EH (cell line): ENCODE measurements at regions not wholly inside any gene's neighbourhood (a gene's known extent, or its start where the extent isn't known, plus 50 kb on each side); places are given as distances from the start of the nearest gene placed in this dataset.
"Not testable (repeated sequence)": the region's sequence is repeated elsewhere in the genome, so short reads cannot be mapped to it uniquely, and the experiment has no call there.

Experiments
- DNase-seq: peaks from one replicate; pipeline ENCODE4 v3.0.0-alpha.2; 2015; ENCODE audit warnings: low read depth

- DNase-seq = no peak
These were observed 275.6 kb downstream of the CETN3 start for GRCh38 chr5:90133941-90134340.

- DNase-seq = no peak
These were observed 278.0 kb downstream of the CETN3 start for GRCh38 chr5:90131383-90132133.

GRCh38 chr5:90128551-90128950 lies 281.0 kb downstream of the CETN3 start:
- DNase-seq = no peak

- DNase-seq = no peak
These were observed 290.0 kb downstream of the CETN3 start for GRCh38 chr5:90119531-90119971.

GRCh38 chr5:90117005-90117404 lies 292.6 kb downstream of the CETN3 start:
- DNase-seq = no peak

- no peak for DNase-seq
These were observed 296.4 kb downstream of the CETN3 start for GRCh38 chr5:90113108-90113507.

GRCh38 chr5:90112033-90112692 lies 297.4 kb downstream of the CETN3 start:
- no peak for DNase-seq

GRCh38 chr5:90111364-90112032 lies 298.1 kb downstream of the CETN3 start:
- no peak for DNase-seq

- DNase-seq = no peak
These were observed 300.3 kb downstream of the CETN3 start for GRCh38 chr5:90109285-90109684.

GRCh38 chr5:90099099-90099498 lies 310.5 kb downstream of the CETN3 start:
- no peak for DNase-seq

- no peak for DNase-seq
These were observed 312.5 kb downstream of the CETN3 start for GRCh38 chr5:90097082-90097477.

GRCh38 chr5:90096415-90097081 lies 313.0 kb downstream of the CETN3 start:
- DNase-seq = peak; percentile 3

- DNase-seq = no peak
These were observed 314.1 kb downstream of the CETN3 start for GRCh38 chr5:90095292-90096060.

- DNase-seq = no peak
These were observed 315.6 kb downstream of the CETN3 start for GRCh38 chr5:90093751-90094485.

- no peak for DNase-seq
These were observed 316.8 kb downstream of the CETN3 start for GRCh38 chr5:90092734-90093133.

GRCh38 chr5:90084342-90084741 lies 325.2 kb downstream of the CETN3 start:
- no peak for DNase-seq

GRCh38 chr5:90073026-90073570 lies 336.5 kb downstream of the CETN3 start:
- DNase-seq = not testable (repeated sequence)

- DNase-seq = no peak
These were observed 337.9 kb downstream of the CETN3 start for GRCh38 chr5:90071656-90072055.

GRCh38 chr5:90071066-90071465 lies 338.5 kb downstream of the CETN3 start:
- DNase-seq = no peak

- DNase-seq = no peak
These were observed 342.6 kb downstream of the CETN3 start for GRCh38 chr5:90066920-90067319.
